OCI-LY3 (cell line): ENCODE measurements at regions not wholly inside any gene's neighbourhood (a gene's known extent, or its start where the extent isn't known, plus 50 kb on each side); places are given as distances from the start of the nearest gene placed in this dataset.

Source experiments
- EZH2phosphoT487 ChIP-seq: fragments of 200-600 bp; shearing (Covaris generic); IDR thresholded peaks from 2 replicates; pipeline ENCODE4 v1.6.1; 2018; ENCODE audit warnings: antibody characterized with exemption, mixed run types, low read depth
- TF ChIP-seq, protein P1 (sequence below): fragments of 200-600, 300-600 bp; sonication (generic); IDR thresholded peaks from 2 replicates; pipeline ENCODE4 v1.5.1; 2014; ENCODE audit warnings: antibody characterized with exemption, low read length, low read depth

- TF ChIP-seq, protein P1, sequence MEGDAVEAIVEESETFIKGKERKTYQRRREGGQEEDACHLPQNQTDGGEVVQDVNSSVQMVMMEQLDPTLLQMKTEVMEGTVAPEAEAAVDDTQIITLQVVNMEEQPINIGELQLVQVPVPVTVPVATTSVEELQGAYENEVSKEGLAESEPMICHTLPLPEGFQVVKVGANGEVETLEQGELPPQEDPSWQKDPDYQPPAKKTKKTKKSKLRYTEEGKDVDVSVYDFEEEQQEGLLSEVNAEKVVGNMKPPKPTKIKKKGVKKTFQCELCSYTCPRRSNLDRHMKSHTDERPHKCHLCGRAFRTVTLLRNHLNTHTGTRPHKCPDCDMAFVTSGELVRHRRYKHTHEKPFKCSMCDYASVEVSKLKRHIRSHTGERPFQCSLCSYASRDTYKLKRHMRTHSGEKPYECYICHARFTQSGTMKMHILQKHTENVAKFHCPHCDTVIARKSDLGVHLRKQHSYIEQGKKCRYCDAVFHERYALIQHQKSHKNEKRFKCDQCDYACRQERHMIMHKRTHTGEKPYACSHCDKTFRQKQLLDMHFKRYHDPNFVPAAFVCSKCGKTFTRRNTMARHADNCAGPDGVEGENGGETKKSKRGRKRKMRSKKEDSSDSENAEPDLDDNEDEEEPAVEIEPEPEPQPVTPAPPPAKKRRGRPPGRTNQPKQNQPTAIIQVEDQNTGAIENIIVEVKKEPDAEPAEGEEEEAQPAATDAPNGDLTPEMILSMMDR = no peak
- no peak for TF ChIP-seq EZH2phosphoT487
Measured at GRCh38 chr4:8761167-8761823, 110.3 kb downstream of the HMX1 start.
